Type B pancreatic cell (in vitro differentiated cells): ENCODE measurements at regions not wholly inside any gene's neighbourhood (a gene's known extent, or its start where the extent isn't known, plus 50 kb on each side); places are given as distances from the start of the nearest gene placed in this dataset.

Experiments
- DNase-seq: peaks from one replicate; pipeline ENCODE4 v3.0.0; 2021; ENCODE audit warnings: mixed read lengths; ENCODE audit not compliant: unreplicated experiment; ENCODE audit errors: extremely low spot score
- H3K27ac Mint-ChIP-seq: 2 replicates; pipeline ENCODE4 v1.8.0; 2021; ENCODE audit warnings: mild to moderate bottlenecking, mixed read lengths
- H3K27me3 Mint-ChIP-seq: 2 replicates; pipeline ENCODE4 v1.8.0; 2021; ENCODE audit warnings: mixed read lengths
- H3K36me3 Mint-ChIP-seq: 2 replicates; pipeline ENCODE4 v1.8.0; 2021; ENCODE audit warnings: mixed read lengths
- H3K4me1 Mint-ChIP-seq: one replicate; pipeline ENCODE4 v1.8.0; 2021; ENCODE audit warnings: mixed read lengths; ENCODE audit not compliant: unreplicated experiment
- H3K4me3 Mint-ChIP-seq: 2 replicates; pipeline ENCODE4 v1.8.0; 2021; ENCODE audit warnings: mild to moderate bottlenecking, mixed read lengths
- H3K9me3 Mint-ChIP-seq: 2 replicates; pipeline ENCODE4 v1.8.0; 2021; ENCODE audit warnings: mixed read lengths
- TF ChIP-seq, protein P1 (sequence below): fragments of 200-600 bp; sonication (generic); conservative IDR thresholded peaks from 2 replicates; pipeline ENCODE4 v1.5.0; 2021; ENCODE audit warnings: antibody characterized with exemption, mild to moderate bottlenecking

DNA sequence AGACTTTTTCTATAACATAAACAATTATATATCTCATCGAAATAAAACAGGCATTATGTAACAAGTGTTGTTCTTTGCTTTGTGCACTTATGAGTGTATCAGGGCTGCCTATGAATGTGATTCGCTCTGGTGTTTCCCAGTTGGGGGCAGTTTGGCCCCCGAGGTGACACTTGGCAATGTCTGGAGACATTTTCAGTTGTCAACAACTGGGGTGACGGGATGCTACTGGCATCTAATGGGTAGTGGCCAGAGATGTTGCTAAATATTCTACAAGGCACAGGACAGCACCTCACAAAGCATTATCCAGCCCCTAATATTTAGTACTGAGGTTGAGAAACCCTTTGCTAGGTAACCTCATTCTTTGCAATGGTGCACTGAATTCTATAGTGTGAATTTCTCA is 83.3 kb downstream of the PLCE1 start:
- H3K9me3 Mint-ChIP-seq = peaks cover 4% of the 10 kb centered on the region
- peaks cover under 1% of the 10 kb centered on the region for H3K27me3 Mint-ChIP-seq
- peaks cover 4% of the 10 kb centered on the region for H3K4me1 Mint-ChIP-seq
- DNase-seq = no peak
- TF ChIP-seq, protein P1, sequence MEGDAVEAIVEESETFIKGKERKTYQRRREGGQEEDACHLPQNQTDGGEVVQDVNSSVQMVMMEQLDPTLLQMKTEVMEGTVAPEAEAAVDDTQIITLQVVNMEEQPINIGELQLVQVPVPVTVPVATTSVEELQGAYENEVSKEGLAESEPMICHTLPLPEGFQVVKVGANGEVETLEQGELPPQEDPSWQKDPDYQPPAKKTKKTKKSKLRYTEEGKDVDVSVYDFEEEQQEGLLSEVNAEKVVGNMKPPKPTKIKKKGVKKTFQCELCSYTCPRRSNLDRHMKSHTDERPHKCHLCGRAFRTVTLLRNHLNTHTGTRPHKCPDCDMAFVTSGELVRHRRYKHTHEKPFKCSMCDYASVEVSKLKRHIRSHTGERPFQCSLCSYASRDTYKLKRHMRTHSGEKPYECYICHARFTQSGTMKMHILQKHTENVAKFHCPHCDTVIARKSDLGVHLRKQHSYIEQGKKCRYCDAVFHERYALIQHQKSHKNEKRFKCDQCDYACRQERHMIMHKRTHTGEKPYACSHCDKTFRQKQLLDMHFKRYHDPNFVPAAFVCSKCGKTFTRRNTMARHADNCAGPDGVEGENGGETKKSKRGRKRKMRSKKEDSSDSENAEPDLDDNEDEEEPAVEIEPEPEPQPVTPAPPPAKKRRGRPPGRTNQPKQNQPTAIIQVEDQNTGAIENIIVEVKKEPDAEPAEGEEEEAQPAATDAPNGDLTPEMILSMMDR = no peak
- H3K27ac Mint-ChIP-seq = no peak overlapping the region
- no peaks in the 10 kb centered on the region for H3K36me3 Mint-ChIP-seq
- no peak overlapping the region for H3K4me3 Mint-ChIP-seq

DNA sequence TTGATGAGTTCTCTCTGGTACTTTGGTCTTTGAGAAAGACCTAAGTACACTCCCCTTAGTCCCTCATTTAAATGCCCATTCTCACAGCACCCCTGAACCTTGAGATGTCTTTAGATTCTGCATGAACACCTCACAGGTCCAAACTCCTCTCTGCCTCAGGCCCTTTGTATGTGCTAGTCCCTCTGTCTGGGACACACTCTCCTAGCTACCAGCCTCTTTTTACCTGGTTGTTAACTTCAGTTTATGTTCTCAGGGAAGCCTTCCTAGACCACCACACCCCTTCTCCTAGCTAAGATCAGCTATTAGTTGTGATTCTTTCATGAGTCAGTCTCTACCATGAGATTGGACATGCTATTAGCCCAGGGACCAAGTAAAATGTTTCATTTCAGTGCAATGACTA is 86.4 kb downstream of the PLCE1 start:
- DNase-seq = no peak
- Mint-ChIP-seq H3K27ac (no peak overlapping the region), H3K4me1 (peaks cover 4% of the 10 kb centered on the region), H3K9me3 (peaks cover 4% of the 10 kb centered on the region), H3K4me3 (no peak overlapping the region), H3K36me3 (no peaks in the 10 kb centered on the region), H3K27me3 (no peaks in the 10 kb centered on the region)
- TF ChIP-seq, protein P1 = no peak

DNA sequence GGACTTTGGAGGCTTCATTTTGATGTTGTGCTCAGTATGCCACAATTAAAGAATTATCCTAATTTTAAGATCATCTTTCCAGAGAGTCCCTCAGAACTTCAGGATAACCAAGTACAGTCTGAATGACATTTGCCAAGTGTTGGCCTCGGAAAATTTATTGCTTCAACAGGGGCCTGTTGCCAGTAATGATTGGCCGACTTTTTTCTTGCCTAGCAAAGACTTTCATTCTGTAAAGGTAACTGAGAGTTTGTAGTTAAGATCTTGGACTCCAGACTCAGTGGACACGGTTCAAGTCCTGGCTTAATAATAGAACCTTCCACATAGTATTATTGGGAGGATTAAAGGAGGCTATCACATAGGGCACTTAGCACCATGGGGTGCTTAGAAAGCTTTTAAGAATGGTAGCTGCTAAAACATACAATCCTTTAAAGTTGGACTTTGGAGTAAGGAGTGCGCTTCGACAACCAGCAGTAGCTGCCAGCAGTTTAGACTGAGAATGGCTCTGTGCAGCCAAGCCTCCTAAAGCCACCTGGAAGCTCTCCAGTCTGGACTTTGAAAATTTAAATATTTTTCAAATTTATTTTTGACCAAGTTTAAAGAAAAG is 90.0 kb downstream of the PLCE1 start:
- TF ChIP-seq, protein P1 = no peak
- no peak overlapping the region for H3K27ac Mint-ChIP-seq
- H3K9me3 Mint-ChIP-seq = peaks cover 4% of the 10 kb centered on the region
- DNase-seq = no peak
- no peak overlapping the region for H3K4me3 Mint-ChIP-seq
- no peaks in the 10 kb centered on the region for H3K27me3 Mint-ChIP-seq
- H3K36me3 Mint-ChIP-seq = no peaks in the 10 kb centered on the region
- peaks cover 1% of the 10 kb centered on the region for H3K4me1 Mint-ChIP-seq

DNA sequence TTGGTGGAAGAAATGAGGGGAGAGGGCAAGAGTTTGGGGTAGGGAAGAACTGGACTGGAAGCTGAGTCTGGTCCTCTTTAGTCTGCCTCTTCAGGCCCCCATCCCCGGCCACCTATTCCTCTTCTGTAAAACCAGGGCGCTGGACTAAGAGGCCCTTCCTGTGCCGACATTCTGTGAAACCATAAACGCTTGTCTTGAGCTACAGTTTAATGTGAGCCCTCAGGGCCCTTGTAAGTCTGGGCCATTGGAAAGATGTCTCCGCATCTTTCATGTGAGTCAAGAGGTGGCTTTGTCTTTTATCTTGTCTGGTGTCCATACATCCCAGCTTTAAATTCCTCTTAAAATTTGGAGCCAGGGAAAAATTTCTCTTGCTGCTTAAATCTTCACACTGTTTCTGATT is 90.6 kb downstream of the PLCE1 start:
- TF ChIP-seq, protein P1 = no peak
- peaks cover 4% of the 10 kb centered on the region for H3K9me3 Mint-ChIP-seq
- H3K27ac Mint-ChIP-seq = no peak overlapping the region
- no peak overlapping the region for H3K4me3 Mint-ChIP-seq
- no peaks in the 10 kb centered on the region for H3K27me3 Mint-ChIP-seq
- peaks cover 4% of the 10 kb centered on the region for H3K4me1 Mint-ChIP-seq
- no peaks in the 10 kb centered on the region for H3K36me3 Mint-ChIP-seq
- no peak for DNase-seq

DNA sequence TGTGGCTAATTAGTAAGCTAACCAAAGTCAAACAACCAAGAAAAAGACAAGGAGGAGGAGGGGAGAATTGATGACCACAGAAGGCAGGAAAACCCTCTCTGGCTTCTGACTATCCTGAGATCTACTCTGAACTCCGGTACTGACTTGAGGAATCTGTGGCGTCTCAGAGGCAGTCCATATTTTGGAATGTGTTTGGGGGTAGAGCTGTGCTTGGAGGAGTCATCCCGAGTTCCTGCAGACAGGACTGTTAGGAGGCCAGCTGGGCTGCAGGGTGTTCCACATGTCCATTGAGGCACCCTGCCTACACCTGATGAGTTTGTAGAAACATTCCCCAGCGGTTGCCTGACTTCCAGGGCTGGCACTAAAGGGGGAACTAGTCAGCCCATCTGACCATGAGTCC is 91.6 kb downstream of the PLCE1 start:
- no peak overlapping the region for H3K27ac Mint-ChIP-seq
- DNase-seq = no peak
- H3K9me3 Mint-ChIP-seq = peaks cover 4% of the 10 kb centered on the region
- H3K27me3 Mint-ChIP-seq = no peaks in the 10 kb centered on the region
- TF ChIP-seq, protein P1 = no peak
- no peak overlapping the region for H3K4me3 Mint-ChIP-seq
- H3K36me3 Mint-ChIP-seq = no peaks in the 10 kb centered on the region
- H3K4me1 Mint-ChIP-seq = peaks cover 4% of the 10 kb centered on the region
